LNCaP clone FGC (cell line): ENCODE measurements at regions not wholly inside any gene's neighbourhood (a gene's known extent, or its start where the extent isn't known, plus 50 kb on each side); places are given as distances from the start of the nearest gene placed in this dataset.

Source experiments
- DNase-seq: peaks from one replicate; pipeline ENCODE4 v3.0.0-alpha.2; 2011; ENCODE audit warnings: low read depth
- H3K4me3 ChIP-seq: 2 replicates; pipeline ENCODE4 v1.5.1; 2011; ENCODE audit warnings: mild to moderate bottlenecking, low read depth, low read length, control low read depth
- TF ChIP-seq, protein P1 (sequence below): IDR thresholded peaks from 2 replicates; pipeline ENCODE4 v1.5.1; 2012; ENCODE audit warnings: mild to moderate bottlenecking; ENCODE audit not compliant: control insufficient read depth, insufficient read depth; ENCODE audit errors: extremely low read depth

- TF ChIP-seq, protein P1, sequence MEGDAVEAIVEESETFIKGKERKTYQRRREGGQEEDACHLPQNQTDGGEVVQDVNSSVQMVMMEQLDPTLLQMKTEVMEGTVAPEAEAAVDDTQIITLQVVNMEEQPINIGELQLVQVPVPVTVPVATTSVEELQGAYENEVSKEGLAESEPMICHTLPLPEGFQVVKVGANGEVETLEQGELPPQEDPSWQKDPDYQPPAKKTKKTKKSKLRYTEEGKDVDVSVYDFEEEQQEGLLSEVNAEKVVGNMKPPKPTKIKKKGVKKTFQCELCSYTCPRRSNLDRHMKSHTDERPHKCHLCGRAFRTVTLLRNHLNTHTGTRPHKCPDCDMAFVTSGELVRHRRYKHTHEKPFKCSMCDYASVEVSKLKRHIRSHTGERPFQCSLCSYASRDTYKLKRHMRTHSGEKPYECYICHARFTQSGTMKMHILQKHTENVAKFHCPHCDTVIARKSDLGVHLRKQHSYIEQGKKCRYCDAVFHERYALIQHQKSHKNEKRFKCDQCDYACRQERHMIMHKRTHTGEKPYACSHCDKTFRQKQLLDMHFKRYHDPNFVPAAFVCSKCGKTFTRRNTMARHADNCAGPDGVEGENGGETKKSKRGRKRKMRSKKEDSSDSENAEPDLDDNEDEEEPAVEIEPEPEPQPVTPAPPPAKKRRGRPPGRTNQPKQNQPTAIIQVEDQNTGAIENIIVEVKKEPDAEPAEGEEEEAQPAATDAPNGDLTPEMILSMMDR = no peak
- H3K4me3 ChIP-seq = no peak overlapping the region
- no peak for DNase-seq
Measured at GRCh38 chr7:153433223-153433622, 619.0 kb upstream of the DPP6 start.

- H3K4me3 ChIP-seq = no peak overlapping the region
- no peak for DNase-seq
- TF ChIP-seq, protein P1 = no peak
Measured at GRCh38 chr7:153440715-153441114, 611.5 kb upstream of the DPP6 start.

DNA sequence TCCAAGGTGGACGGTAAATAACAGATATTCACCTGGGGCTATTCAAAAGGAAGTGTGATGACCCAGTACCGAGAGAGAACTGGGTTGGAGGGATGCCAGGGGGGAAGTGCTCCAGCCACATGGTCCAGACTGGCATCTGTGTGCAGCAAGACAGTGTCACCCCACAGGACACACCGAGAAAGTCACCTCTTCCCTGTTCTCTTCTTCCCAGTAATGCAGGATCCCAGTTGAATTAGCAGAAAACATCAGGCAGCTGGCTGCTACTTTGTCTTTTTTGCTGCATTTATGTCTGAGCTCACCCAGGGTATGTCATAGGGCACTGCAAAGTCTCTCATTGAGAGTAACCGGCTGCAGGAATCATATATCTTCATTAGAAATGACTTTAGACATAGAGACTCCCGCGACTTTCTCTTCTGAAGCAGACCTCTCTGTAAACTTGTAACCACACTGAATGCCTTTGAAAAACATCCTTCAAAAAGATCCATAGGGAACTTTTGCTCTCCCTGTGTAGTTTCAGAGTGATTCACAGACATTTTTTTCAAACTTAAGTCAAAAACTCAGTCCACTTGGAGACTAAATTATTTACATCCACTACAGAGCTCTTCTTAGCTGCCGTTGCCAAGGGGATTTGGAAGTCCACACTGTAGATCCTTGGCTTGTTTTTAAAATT, 609.0 kb upstream of the DPP6 start:
- H3K4me3 ChIP-seq = no peak overlapping the region
- TF ChIP-seq, protein P1 = no peak
- DNase-seq = no peak

GRCh38 chr7:153444641-153445040, 607.6 kb upstream of the DPP6 start:
- TF ChIP-seq, protein P1 = no peak
- DNase-seq = no peak
- no peak overlapping the region for H3K4me3 ChIP-seq

DNA sequence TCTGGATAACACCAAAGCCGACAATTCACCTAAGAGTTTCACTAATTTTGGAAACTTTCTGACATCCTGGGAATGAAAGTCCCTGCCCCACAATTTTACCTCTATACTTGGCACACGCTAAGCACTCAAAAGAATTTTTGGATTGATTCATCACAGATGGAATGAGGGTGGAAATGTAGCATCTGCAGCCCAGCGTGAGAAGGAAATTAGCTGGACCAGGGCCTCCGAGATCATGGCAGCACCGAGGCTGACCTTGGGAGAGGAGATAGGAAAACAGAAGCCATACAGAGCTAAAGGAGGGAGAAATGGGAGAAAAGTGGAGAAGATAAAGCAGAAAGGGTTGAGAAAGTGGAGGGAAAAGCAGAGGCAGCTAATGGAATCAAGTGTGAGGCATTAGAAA, 606.6 kb upstream of the DPP6 start:
- no peak overlapping the region for H3K4me3 ChIP-seq
- TF ChIP-seq, protein P1 = no peak
- DNase-seq = no peak

DNA sequence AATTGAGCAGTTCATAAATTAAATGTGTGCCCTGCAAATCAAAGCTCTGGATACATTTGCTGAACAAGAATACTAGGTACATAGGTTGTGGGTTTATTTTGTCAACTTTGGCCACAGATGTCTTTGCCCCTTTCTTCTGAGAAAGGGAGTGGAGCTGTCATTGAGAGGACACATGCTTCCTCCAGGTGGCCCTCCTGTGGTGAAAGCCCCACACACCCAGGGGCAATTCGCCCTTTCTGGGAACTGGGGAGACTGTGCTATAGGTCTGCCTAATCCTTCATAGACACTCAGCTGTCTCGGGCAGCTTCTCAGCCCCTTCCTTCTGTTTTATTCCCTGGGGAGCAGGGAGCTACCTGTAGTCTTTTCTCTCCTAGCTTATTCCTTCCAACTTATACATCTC, 605.7 kb upstream of the DPP6 start:
- DNase-seq = no peak
- TF ChIP-seq, protein P1 = no peak

GRCh38 chr7:153447011-153447410, 605.2 kb upstream of the DPP6 start:
- H3K4me3 ChIP-seq = no peak overlapping the region
- TF ChIP-seq, protein P1 = no peak

More for the DNA sequence above, 605.7 kb upstream of the DPP6 start:
- no peak overlapping the region for H3K4me3 ChIP-seq

More at GRCh38 chr7:153447011-153447410, 605.2 kb upstream of the DPP6 start:
- DNase-seq = no peak
